Liver (tissue), 3 donors: ENCODE measurements at regions not wholly inside any gene's neighbourhood (a gene's known extent, or its start where the extent isn't known, plus 50 kb on each side); places are given as distances from the start of the nearest gene placed in this dataset.

Experiments
- JUND ChIP-seq, 2 donors: IDR thresholded peaks; 2 replicates each; pipeline ENCODE4 v1.6.1; 2016; ENCODE audit warnings: antibody characterized with exemption in 2 of 2
- RXRA ChIP-seq, 2 donors: IDR thresholded peaks; 2 replicates each; pipeline ENCODE4 v1.6.1; 2017 to 2018; ENCODE audit warnings: antibody characterized with exemption in 2 of 2, mild to moderate bottlenecking in 1 of 2
- SP1 ChIP-seq: IDR thresholded peaks from 2 replicates; pipeline ENCODE4 v1.6.1; 2018; ENCODE audit warnings: antibody characterized with exemption, mild to moderate bottlenecking
- TAF1 ChIP-seq: conservative IDR thresholded peaks from 2 replicates; pipeline ENCODE4 v1.6.1; 2016; ENCODE audit warnings: antibody characterized with exemption, mild to moderate bottlenecking
- YY1 ChIP-seq: IDR thresholded peaks from 2 replicates; pipeline ENCODE4 v1.6.1; 2016; ENCODE audit warnings: antibody characterized with exemption, mild to moderate bottlenecking
- TF ChIP-seq, protein P1 (sequence below): fragments of 150-350 bp; IDR thresholded peaks from 2 replicates; pipeline ENCODE4 v1.5.1; 2017; ENCODE audit warnings: improper control_type of control experiment, low read depth, low read length; ENCODE audit not compliant: missing input control
- TF ChIP-seq, protein P2 (sequence below): IDR thresholded peaks from 2 replicates; pipeline ENCODE4 v1.6.1; 2016; ENCODE audit warnings: antibody characterized with exemption
- TF ChIP-seq, protein P3 (sequence below): IDR thresholded peaks from 2 replicates; pipeline ENCODE4 v1.6.1; 2016; ENCODE audit warnings: antibody characterized with exemption, mild to moderate bottlenecking
- TF ChIP-seq, protein P4 (sequence below): IDR thresholded peaks from 2 replicates; pipeline ENCODE4 v1.6.1; 2016; ENCODE audit warnings: antibody characterized with exemption
- donor health status: healthy.
- donor health status: healthy.

DNA sequence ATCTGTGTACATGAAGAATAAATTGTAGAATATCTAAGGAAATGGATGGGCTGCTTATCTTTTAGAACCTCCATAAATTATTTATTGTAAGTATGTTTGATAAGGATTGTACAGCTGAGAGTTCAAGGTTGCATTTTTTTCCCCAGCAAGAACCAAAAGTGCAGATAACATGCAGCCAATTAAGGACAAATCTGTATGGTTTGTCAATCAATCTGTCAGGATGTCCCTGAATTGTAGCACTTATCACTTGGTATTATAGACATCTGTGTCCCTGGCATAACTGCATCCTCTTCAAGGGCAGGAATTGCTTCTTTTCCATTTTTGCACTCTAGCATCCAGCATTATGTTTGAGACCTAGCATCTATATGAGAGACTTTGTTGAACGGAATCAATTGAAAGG, 95.4 kb upstream of the IGFBP7 start:
- TF ChIP-seq, protein P1, sequence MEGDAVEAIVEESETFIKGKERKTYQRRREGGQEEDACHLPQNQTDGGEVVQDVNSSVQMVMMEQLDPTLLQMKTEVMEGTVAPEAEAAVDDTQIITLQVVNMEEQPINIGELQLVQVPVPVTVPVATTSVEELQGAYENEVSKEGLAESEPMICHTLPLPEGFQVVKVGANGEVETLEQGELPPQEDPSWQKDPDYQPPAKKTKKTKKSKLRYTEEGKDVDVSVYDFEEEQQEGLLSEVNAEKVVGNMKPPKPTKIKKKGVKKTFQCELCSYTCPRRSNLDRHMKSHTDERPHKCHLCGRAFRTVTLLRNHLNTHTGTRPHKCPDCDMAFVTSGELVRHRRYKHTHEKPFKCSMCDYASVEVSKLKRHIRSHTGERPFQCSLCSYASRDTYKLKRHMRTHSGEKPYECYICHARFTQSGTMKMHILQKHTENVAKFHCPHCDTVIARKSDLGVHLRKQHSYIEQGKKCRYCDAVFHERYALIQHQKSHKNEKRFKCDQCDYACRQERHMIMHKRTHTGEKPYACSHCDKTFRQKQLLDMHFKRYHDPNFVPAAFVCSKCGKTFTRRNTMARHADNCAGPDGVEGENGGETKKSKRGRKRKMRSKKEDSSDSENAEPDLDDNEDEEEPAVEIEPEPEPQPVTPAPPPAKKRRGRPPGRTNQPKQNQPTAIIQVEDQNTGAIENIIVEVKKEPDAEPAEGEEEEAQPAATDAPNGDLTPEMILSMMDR, result no peak
- TF ChIP-seq, protein P2, sequence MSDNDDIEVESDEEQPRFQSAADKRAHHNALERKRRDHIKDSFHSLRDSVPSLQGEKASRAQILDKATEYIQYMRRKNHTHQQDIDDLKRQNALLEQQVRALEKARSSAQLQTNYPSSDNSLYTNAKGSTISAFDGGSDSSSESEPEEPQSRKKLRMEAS, result no peak
- no peak for TF ChIP-seq YY1
- TF ChIP-seq, protein P3, sequence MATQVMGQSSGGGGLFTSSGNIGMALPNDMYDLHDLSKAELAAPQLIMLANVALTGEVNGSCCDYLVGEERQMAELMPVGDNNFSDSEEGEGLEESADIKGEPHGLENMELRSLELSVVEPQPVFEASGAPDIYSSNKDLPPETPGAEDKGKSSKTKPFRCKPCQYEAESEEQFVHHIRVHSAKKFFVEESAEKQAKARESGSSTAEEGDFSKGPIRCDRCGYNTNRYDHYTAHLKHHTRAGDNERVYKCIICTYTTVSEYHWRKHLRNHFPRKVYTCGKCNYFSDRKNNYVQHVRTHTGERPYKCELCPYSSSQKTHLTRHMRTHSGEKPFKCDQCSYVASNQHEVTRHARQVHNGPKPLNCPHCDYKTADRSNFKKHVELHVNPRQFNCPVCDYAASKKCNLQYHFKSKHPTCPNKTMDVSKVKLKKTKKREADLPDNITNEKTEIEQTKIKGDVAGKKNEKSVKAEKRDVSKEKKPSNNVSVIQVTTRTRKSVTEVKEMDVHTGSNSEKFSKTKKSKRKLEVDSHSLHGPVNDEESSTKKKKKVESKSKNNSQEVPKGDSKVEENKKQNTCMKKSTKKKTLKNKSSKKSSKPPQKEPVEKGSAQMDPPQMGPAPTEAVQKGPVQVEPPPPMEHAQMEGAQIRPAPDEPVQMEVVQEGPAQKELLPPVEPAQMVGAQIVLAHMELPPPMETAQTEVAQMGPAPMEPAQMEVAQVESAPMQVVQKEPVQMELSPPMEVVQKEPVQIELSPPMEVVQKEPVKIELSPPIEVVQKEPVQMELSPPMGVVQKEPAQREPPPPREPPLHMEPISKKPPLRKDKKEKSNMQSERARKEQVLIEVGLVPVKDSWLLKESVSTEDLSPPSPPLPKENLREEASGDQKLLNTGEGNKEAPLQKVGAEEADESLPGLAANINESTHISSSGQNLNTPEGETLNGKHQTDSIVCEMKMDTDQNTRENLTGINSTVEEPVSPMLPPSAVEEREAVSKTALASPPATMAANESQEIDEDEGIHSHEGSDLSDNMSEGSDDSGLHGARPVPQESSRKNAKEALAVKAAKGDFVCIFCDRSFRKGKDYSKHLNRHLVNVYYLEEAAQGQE, result no peak
- no peak for TF ChIP-seq JUND (IDR thresholded peaks at IDR 0.05)
- TF ChIP-seq RXRA (IDR thresholded peaks at IDR 0.05), result no peak
- TF ChIP-seq SP1, result no peak
- TF ChIP-seq, protein P4, sequence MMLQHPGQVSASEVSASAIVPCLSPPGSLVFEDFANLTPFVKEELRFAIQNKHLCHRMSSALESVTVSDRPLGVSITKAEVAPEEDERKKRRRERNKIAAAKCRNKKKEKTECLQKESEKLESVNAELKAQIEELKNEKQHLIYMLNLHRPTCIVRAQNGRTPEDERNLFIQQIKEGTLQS, result no peak
- no peak for TF ChIP-seq TAF1
